ENCODE measurements at regions not wholly inside any gene's neighbourhood (a gene's known extent, or its start where the extent isn't known, plus 50 kb on each side); places are given as distances from the start of the nearest gene placed in this dataset.

DNA sequence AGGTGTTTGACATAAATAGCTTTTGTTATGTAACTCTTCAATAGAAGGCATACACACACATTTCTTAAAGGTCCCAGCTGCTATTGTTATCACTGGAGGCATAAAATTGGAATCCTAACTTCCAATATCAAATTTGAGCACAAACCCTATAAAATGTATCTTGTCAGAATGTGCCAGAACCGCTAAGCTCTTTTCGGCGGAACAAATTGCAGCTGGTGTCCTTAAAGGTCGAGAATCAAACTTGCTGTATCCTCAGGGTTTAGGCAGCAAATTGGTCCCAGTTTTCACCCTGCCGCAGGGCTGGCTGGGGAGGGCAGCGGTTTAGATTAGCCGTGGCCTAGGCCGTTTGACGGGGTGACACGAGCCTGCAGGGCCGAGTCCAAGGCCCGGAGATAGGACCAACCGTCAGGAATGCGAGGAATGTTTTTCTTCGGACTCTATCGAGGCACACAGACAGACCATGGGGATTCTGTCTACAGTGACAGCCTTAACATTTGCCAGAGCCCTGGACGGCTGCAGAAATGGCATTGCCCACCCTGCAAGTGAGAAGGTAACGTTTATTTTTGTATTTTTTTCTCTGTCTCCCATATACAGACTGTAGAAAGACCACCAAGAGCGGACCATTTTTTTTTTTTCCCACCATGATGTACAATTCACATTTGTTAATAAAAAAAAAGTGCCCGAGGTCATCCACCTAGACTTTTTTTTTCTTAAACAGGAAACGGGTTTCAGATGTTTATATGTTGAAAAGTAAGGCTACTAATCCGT, 297.1 kb downstream of the IRF8 start:
- intact Hi-C loops (cut with DNase I; ENCODE audit: low total_unique reads) = no loop called here

DNA sequence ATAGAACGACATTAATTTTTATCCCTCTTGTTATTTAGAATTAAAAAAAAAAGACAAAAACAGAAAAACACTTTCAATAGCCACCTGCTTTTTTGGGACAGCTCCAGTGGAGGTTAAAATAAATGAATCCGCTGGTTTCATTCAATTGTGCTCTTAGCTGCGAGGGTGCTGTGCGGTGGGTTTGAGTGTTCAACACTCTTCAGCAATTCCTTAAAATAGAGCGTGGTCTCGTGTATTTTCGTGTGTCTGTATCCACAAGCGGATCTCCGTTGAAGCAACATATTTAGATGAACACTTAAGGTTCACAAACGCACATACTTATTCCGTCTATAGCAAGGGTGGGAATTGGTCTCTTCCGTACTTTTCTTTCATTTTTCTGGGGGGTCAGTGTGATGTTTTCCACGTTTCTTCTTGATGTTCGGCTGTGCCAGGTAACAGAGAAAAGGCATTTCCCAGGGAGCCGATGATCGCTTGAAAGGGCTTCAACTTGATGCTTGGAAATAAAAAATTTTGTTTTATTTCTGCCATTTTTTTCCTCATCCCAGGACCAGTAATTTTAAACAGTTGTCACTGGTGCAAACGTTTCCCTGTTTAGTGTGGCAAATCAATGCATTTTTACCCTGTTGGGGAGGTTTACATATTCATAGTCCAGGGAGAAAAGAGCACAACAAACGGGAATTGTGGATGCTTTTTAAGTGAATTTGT, 297.9 kb downstream of the IRF8 start:
- intact Hi-C loops (cut with DNase I; ENCODE audit: low total_unique reads) = no loop called here
- TF ChIP-seq POLR2A (IDR thresholded peaks at IDR 0.05) = no peak
- TF ChIP-seq, protein P1, sequence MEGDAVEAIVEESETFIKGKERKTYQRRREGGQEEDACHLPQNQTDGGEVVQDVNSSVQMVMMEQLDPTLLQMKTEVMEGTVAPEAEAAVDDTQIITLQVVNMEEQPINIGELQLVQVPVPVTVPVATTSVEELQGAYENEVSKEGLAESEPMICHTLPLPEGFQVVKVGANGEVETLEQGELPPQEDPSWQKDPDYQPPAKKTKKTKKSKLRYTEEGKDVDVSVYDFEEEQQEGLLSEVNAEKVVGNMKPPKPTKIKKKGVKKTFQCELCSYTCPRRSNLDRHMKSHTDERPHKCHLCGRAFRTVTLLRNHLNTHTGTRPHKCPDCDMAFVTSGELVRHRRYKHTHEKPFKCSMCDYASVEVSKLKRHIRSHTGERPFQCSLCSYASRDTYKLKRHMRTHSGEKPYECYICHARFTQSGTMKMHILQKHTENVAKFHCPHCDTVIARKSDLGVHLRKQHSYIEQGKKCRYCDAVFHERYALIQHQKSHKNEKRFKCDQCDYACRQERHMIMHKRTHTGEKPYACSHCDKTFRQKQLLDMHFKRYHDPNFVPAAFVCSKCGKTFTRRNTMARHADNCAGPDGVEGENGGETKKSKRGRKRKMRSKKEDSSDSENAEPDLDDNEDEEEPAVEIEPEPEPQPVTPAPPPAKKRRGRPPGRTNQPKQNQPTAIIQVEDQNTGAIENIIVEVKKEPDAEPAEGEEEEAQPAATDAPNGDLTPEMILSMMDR (IDR thresholded peaks at IDR 0.05) = no peak

More for the DNA sequence above, 297.1 kb downstream of the IRF8 start:
- no peak for TF ChIP-seq POLR2A (IDR thresholded peaks at IDR 0.05)
- TF ChIP-seq, protein P1 (IDR thresholded peaks at IDR 0.05) = no peak
- no peak for DNase-seq (ENCODE audit: low spot score in 2 of 2)
- WGBS, 2 donors = 44 to 46% methylated on average over 22 of the region's 22 CpGs
- H3K4me3 ChIP-seq (ENCODE audit: low read depth, poor library complexity, severe bottlenecking) = no peak overlapping the region

DNA sequence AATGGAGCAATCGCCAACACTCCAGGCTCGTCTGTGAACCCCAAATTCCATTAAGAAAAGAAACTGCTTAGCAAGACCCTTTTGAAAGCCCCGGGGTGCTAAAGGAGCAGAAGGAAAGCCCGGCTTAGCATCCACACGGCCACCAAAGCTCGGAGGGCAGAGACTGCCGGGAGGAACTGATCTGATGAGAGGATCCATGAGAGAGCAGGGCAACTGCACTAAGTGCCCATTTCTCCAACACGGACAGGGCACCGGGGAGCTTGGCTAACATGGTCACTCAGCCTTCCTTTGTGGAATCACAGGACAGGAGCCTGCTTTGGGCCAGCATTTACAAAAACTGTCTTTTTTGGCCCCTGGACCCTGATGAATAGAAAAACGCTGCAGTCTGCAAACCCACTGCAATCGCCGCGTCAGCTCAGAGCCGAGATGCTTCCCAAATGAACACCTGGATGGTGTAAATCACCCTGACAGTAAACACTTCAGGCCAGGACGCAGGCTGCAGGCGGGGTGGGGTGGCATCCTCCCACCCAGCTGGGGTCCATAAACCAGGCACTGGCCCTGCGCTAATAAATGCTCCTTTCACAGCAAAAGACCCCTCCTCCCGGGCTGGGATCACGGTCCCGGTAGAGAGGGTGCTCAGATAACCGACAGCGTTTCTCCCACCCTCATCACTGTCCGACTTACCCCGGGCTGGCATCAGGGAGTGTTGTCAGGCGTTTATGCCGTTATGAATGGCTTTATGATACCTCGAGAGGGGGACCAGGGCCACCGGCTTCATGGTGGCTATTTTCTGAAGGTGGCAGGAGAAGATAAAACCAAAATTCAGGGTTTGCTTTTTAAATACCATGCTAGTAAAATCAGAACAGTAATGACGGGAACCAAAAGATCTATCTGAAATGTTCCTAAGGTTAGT, 299.5 kb downstream of the IRF8 start:
- 5 to 6% methylated on average over 29 of the region's 29 CpGs for WGBS, 2 donors
- no peak overlapping the region for H3K4me3 ChIP-seq (ENCODE audit: low read depth, poor library complexity, severe bottlenecking)
- DNase-seq (ENCODE audit: low spot score in 2 of 2) = peak in 1 of 2 donors; percentile 56
- TF ChIP-seq, protein P1 (IDR thresholded peaks at IDR 0.05) = no peak
- no peak for TF ChIP-seq POLR2A (IDR thresholded peaks at IDR 0.05)
- intact Hi-C loops (cut with DNase I; ENCODE audit: low total_unique reads) = no loop called here

More for the DNA sequence above, 297.9 kb downstream of the IRF8 start:
- no peak for DNase-seq (ENCODE audit: low spot score in 2 of 2)
- H3K4me3 ChIP-seq (ENCODE audit: low read depth, poor library complexity, severe bottlenecking) = no peak overlapping the region
- 76 to 79% methylated on average over 18 of the region's 18 CpGs for WGBS, 2 donors

DNA sequence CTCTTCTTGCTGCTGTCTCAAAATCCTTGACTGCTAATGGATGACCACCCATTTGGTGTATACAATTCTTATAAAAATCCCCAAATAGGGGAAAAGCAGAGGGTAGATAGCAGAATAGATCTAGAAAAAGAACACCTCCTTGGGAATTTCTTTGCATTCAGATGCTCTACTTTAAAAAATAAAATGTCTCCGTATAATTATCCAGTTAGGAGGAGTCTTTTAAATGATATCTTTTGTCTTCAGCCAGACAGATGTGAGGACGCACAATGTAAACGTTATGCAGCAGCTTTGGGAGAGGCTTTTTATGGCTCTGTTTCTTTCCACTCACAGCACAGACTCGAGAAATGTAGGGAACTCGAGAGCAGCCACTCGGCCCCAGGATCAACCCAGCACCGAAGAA, 300.2 kb downstream of the IRF8 start:
- no peak for DNase-seq (ENCODE audit: low spot score in 2 of 2)
- 18 to 27% methylated on average over 7 of the region's 7 CpGs for WGBS, 2 donors
- intact Hi-C loops (cut with DNase I; ENCODE audit: low total_unique reads) = no loop called here
- TF ChIP-seq POLR2A (IDR thresholded peaks at IDR 0.05) = no peak
- TF ChIP-seq, protein P1 (IDR thresholded peaks at IDR 0.05) = no peak
- no peak overlapping the region for H3K4me3 ChIP-seq (ENCODE audit: low read depth, poor library complexity, severe bottlenecking)

DNA sequence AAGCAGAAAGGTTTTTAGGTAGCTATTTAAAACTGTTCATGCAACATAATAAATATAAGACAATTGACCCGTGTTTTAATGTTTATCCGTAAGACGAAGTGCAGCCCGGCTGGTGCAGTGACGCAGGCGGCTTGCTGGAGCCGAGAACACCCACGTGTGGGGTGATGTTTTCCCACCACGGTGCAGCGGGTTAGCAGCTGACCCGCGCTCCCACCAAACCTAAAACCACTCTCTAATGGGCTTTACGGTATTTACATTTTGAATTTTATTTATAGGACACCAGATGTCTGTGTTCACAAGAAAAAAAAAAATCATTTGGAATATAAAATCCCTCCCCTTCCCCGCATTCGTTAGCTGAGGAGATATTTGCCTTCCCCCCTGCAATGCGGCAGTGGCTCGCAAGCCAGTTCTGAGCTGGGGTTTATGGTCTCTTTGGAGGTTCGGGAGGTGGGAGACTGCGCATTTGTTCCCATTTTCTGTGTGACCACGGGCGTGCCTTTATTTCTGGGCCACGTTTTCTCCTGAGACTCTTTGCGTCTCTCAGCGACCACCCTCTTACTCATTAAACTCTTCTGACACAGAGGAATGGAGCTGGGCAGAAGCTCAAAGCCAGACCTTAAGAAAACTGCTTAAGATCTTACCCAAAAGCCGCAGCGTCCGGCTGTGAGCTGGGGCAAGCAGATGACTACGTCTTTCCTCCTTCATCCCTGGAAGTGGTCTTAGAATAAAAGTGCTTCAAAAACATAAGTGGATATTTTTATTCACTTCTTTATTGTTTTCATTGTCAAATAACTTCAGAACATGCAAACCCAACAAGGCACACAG, 301.1 kb downstream of the IRF8 start:
- TF ChIP-seq POLR2A (IDR thresholded peaks at IDR 0.05) = no peak
- TF ChIP-seq, protein P1 (IDR thresholded peaks at IDR 0.05) = no peak
- 39 to 49% methylated on average over 28 of the region's 28 CpGs for WGBS, 2 donors
- peak in 1 of 2 donors; percentile 57 for DNase-seq (ENCODE audit: low spot score in 2 of 2)
- intact Hi-C loops (cut with DNase I; ENCODE audit: low total_unique reads) = no loop called here
- no peak overlapping the region for H3K4me3 ChIP-seq (ENCODE audit: low read depth, poor library complexity, severe bottlenecking)

Measured in lower leg skin (tissue), 4 donors.